K562 (cell line): ENCODE measurements at regions not wholly inside any gene's neighbourhood (a gene's known extent, or its start where the extent isn't known, plus 50 kb on each side); places are given as distances from the start of the nearest gene placed in this dataset.

ENCODE experiments used
- ATAC-seq: fragments of 200-7000 bp; cut with Tn5 transposase; 3 replicates; pipeline ENCODE4 v1.9.1; 2020; ENCODE audit warnings: moderate library complexity
- BruUV-seq: library from RNA; stranded (reverse); fragments of 400-500 nt; replicated peaks from 2 replicates; lab custom pipeline; 2021; lab: Mats Ljungman, UMichigan
- CTCF ChIA-PET: fragments of 300-600 bp; formaldehyde crosslinking; extraction: SDS; loops from one replicate; lab custom pipeline; 2021; ENCODE audit warnings: low intra/inter-chr PET ratio; lab: Yijun Ruan, JAX
- POLR2A ChIA-PET: fragments of 300-600, 350-650 bp; sonication (Branson Sonifier 250); formaldehyde crosslinking; extraction: SDS; loops from one replicate; lab custom pipeline; 2021; ENCODE audit warnings: antibody characterized with exemption, inconsistent platforms; lab: Yijun Ruan, JAX
- DNase-seq, 4 experiments: peaks; one replicate each; pipeline versions ENCODE4 v3.0.0 to v3.0.0-alpha.2; 2011 to 2018; ENCODE audit warnings: low spot score in 3 of 4, mixed read lengths in 3 of 4; ENCODE audit errors: extremely low read depth in 1 of 4
- FAIRE-seq: peaks from 2 replicates; lab custom pipeline; 2011; peaks lifted over from hg19 to GRCh38; lab: Jason Lieb, UNC
- H2AFZ ChIP-seq: 2 replicates; pipeline ENCODE4 v1.6.0; 2011; ENCODE audit warnings: low read depth, low read length, control low read depth, inconsistent platforms
- H3K27ac ChIP-seq: fragments of 200-600 bp; 3 replicates; pipeline ENCODE4 v1.8.0; 2011; ENCODE audit warnings: low read depth, mild to moderate bottlenecking, control low read depth, inconsistent platforms, low read length, moderate library complexity, mixed read lengths; ENCODE audit errors: extremely low read depth
- H3K27me3 ChIP-seq, 2 experiments: fragments of 300-600 bp in 1 of 2; 2 replicates in 1 of 2; 3 replicates in 1 of 2; pipeline versions ENCODE4 v1.6.0 to v1.8.0; 2011; ENCODE audit warnings: inconsistent platforms in 2 of 2, low read length in 2 of 2, mild to moderate bottlenecking in 1 of 2, mixed read lengths in 1 of 2, moderate library complexity in 1 of 2; ENCODE audit not compliant: control insufficient read depth in 2 of 2, insufficient read depth in 2 of 2
- H3K36me3 ChIP-seq: fragments of 300-600 bp; 3 replicates; pipeline ENCODE4 v1.8.0; 2011; ENCODE audit warnings: mild to moderate bottlenecking, low read length, inconsistent platforms; ENCODE audit not compliant: control insufficient read depth, insufficient read depth
- H3K4me1 ChIP-seq, 2 experiments: fragments of 200-600 bp in 1 of 2; replicated peaks in 1 of 2; 2 replicates in 1 of 2; 3 replicates in 1 of 2; pipeline versions ENCODE4 v1.5.1 to v1.8.0; 2011; ENCODE audit warnings: inconsistent platforms in 2 of 2, low read length in 2 of 2, mild to moderate bottlenecking in 1 of 2, mixed read lengths in 1 of 2, moderate library complexity in 1 of 2; ENCODE audit not compliant: control insufficient read depth in 2 of 2, insufficient read depth in 2 of 2
- H3K4me2 ChIP-seq: 2 replicates; pipeline ENCODE4 v1.6.1; 2011; ENCODE audit warnings: low read length, control low read depth, inconsistent platforms, mixed read lengths; ENCODE audit not compliant: insufficient read depth
- H3K4me3 ChIP-seq: fragments of 200-600 bp; sonication (generic), shearing (Covaris generic); 2 replicates; pipeline ENCODE4 v1.5.1; 2016; ENCODE audit warnings: control low read depth, inconsistent platforms
- H3K79me2 ChIP-seq: fragments of 200-600 bp; 3 replicates; pipeline ENCODE4 v1.8.0; 2011; ENCODE audit warnings: low read length, inconsistent platforms; ENCODE audit not compliant: control insufficient read depth, insufficient read depth
- H3K9ac ChIP-seq, 2 experiments: 2 replicates each; pipeline versions ENCODE4 v1.6.0 to v1.6.1; 2011; ENCODE audit warnings: low read depth in 2 of 2, low read length in 2 of 2, control low read depth in 1 of 2, inconsistent platforms in 1 of 2, mild to moderate bottlenecking in 1 of 2, mixed read lengths in 1 of 2; ENCODE audit not compliant: insufficient read depth in 1 of 2
- H3K9me1 ChIP-seq: one replicate; pipeline ENCODE4 v1.6.0; 2011; ENCODE audit warnings: inconsistent platforms, mild to moderate bottlenecking, low read length, moderate library complexity; ENCODE audit not compliant: control insufficient read depth, insufficient read depth
- H3K9me3 ChIP-seq: replicated peaks from 2 replicates; pipeline ENCODE4 v1.5.1; 2011; ENCODE audit warnings: low read depth, low read length, inconsistent platforms; ENCODE audit not compliant: control insufficient read depth, insufficient read depth
- H4K20me1 ChIP-seq: replicated peaks from 2 replicates; pipeline ENCODE4 v1.6.1; 2011; ENCODE audit warnings: low read length, inconsistent platforms, mixed read lengths; ENCODE audit not compliant: control insufficient read depth, insufficient read depth
- DACH1 ChIP-seq: fragments of 450-650 bp; IDR thresholded peaks from 2 replicates; pipeline ENCODE4 v1.6.1; 2018; ENCODE audit not compliant: partially characterized antibody
- FOXK1 ChIP-seq: sonication (generic); formaldehyde crosslinking; IDR thresholded peaks from 2 replicates; pipeline ENCODE4 v1.8.0; 2022; ENCODE audit warnings: missing genetic modification reagents, mild to moderate bottlenecking, borderline replicate concordance
- GABPA ChIP-seq: fragments of 200-800 bp; sonication (Bioruptor generic); conservative IDR thresholded peaks from 2 replicates; pipeline ENCODE4 v1.6.1; 2016; ENCODE audit warnings: low read depth, missing genetic modification characterization, missing compliant biosample characterization
- HDAC1 ChIP-seq, 2 experiments: fragments of 450-650 bp; IDR thresholded peaks; 2 replicates each; pipeline ENCODE4 v1.6.1; 2016 to 2017; ENCODE audit warnings: inconsistent platforms in 1 of 2, mild to moderate bottlenecking in 1 of 2, moderate library complexity in 1 of 2
- KLF13 ChIP-seq: fragments of 450-650 bp; IDR thresholded peaks from 2 replicates; pipeline ENCODE4 v1.6.1; 2016; ENCODE audit warnings: missing genetic modification characterization, low read depth, mild to moderate bottlenecking, missing compliant biosample characterization, moderate library complexity, borderline replicate concordance
- KLF16 ChIP-seq: IDR thresholded peaks from 2 replicates; pipeline ENCODE4 v1.6.1; 2016; ENCODE audit warnings: antibody characterized with exemption
- MYNN ChIP-seq, 2 experiments: sonication (generic); formaldehyde crosslinking in 1 of 2; IDR thresholded peaks; 2 replicates each; pipeline versions ENCODE4 v1.5.0 to v1.6.1; 2016 to 2020; ENCODE audit warnings: antibody characterized with exemption in 1 of 2, missing genetic modification reagents in 1 of 2
- PCBP1 ChIP-seq: fragments of 200-400 bp; formaldehyde crosslinking; IDR thresholded peaks from 2 replicates; pipeline ENCODE4 v1.6.1; 2018; ENCODE audit warnings: mild to moderate bottlenecking, low read depth, low read length; ENCODE audit not compliant: poor library complexity, severe bottlenecking
- PTTG1 ChIP-seq: fragments of 450-650 bp; IDR thresholded peaks from 2 replicates; pipeline ENCODE4 v1.6.1; 2016; ENCODE audit warnings: low read depth, mild to moderate bottlenecking, missing genetic modification characterization, missing compliant biosample characterization
- ZNF146 ChIP-seq: IDR thresholded peaks from one replicate; pipeline ENCODE4 v1.6.1; 2018; ENCODE audit warnings: missing compliant biosample characterization; ENCODE audit not compliant: unreplicated experiment
- ZNF347 ChIP-seq: fragments of 450-650 bp; formaldehyde crosslinking; IDR thresholded peaks from 2 replicates; pipeline ENCODE4 v1.4.0; 2020; ENCODE audit warnings: low read depth, mild to moderate bottlenecking, moderate library complexity
- ZNF764 ChIP-seq: fragments of 250-450 bp; sonication (Bioruptor Pico); IDR thresholded peaks from 2 replicates; pipeline ENCODE4 v1.4.0; 2020; ENCODE audit warnings: low read depth, mild to moderate bottlenecking, moderate library complexity
- WGBS: fragments of 100-300 bp; shearing (Covaris generic); methylation state at CpG from one replicate; pipeline ENCODE4 v1.1.6; 2016; ENCODE audit warnings: low coverage, mixed read lengths; ENCODE audit not compliant: insufficient coverage; ENCODE audit errors: missing lambda C conversion rate; 5-methylcytosine and 5-hydroxymethylcytosine counted together
- in situ Hi-C: fragments of 300-500 bp; cut with MboI; formaldehyde crosslinking; loops from 4 replicates; pipeline ENCODE4 v1.15.0; 2018; ENCODE audit warnings: inconsistent platforms, mixed read lengths
- intact Hi-C: fragments of 100-400 bp; cut with micrococcal nuclease; formaldehyde crosslinking; loops from 2 replicates; pipeline ENCODE4 v1.14.2; 2022
- TF ChIP-seq, protein P1 (sequence below): sonication (generic); formaldehyde crosslinking; IDR thresholded peaks from 2 replicates; pipeline ENCODE4 v1.8.0; 2022; ENCODE audit warnings: mild to moderate bottlenecking, missing genetic modification reagents
- TF ChIP-seq, protein P2 (sequence below): fragments of 250-450 bp; sonication (Bioruptor Pico); IDR thresholded peaks from 2 replicates; pipeline ENCODE4 v1.8.0; 2022; ENCODE audit warnings: moderate library complexity, mild to moderate bottlenecking, inconsistent platforms

DNA sequence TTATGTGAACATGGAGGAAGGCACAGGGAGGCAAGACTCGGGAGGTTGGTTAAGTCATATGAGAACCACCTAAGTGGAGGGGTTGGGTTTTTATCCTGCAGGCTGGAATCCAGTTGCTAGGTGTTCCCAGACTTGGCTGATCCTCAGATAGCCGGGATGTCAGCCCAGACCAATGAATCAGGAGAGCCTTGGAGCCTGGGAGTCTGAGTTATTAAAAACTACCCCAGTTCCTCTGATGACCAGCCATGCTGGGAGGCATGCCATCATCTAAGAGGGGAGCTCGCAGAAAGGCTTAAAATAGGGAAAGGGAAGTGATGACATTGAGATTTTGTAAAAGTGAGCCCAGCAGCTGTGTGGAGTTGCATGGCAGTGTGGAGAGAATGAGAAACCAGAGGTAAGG lies 238.1 kb downstream of the ZNF248 start:
- 0% methylated on average over 3 of the region's 3 CpGs for WGBS
- no peak overlapping the region for H3K27ac ChIP-seq

DNA sequence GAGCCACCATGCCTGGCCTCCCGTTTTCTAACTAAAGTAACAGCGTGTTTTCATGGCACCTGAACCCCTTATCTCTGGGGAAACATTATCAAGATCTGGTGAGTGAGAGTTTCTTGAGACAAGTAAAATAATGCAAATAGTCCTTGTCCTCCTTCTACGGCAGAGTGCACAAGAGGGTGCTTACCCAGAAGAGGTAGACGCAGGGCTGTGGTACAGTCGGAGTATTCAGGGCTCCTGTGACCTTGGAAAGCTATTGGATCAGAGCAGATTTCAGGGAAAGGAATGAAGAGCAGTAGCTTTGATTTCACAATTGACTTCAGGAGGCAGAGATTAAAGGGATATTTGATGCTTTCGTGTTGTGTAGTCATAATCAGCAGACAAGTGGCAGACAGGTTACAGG lies 269.1 kb downstream of the ZNF248 start:
- Histone ChIP-seq H3K79me2 (no peaks in the 10 kb centered on the region), H3K36me3 (no peaks in the 10 kb centered on the region), H3K4me3 (no peak overlapping the region), H3K27ac (no peak overlapping the region), H3K9ac (no peak overlapping the region), H2AFZ (no peak overlapping the region), H3K27me3 (no peaks in the 10 kb centered on the region), H3K9me1 (no peaks in the 10 kb centered on the region), H3K4me2 (no peak overlapping the region), H4K20me1 (no peaks in the 10 kb centered on the region), H3K9me3 (no peaks in the 10 kb centered on the region), H3K4me1 (no peaks in the 10 kb centered on the region)
- POLR2A ChIA-PET, result no interaction called here
- DNase-seq (no peak), ATAC-seq (no peak), FAIRE-seq (no peak)
- intact Hi-C loops, result no loop called here
- BruUV-seq, result no TSS peak
- 2% methylated on average over 6 of the region's 6 CpGs for WGBS
- in situ Hi-C loops, result loop anchor here (10.0 kb wide), 1 partner anchor 103 kb away; no protein-coding TSS in a partner anchor
- CTCF ChIA-PET, result no interaction called here
- TF ChIP-seq PCBP1 (no peak), FOXK1 (CRISPR knock-in tag) (no peak), KLF13 (tag) (no peak), ZNF347 (no peak), ZNF146 (no peak), PTTG1 (tag) (no peak), MYNN (IDR thresholded peaks at IDR 0.05) (no peak), MYNN (CRISPR knock-in tag; IDR thresholded peaks at IDR 0.05) (no peak), GABPA (no peak), DACH1 (no peak), KLF16 (no peak)
- TF ChIP-seq, protein P1, sequence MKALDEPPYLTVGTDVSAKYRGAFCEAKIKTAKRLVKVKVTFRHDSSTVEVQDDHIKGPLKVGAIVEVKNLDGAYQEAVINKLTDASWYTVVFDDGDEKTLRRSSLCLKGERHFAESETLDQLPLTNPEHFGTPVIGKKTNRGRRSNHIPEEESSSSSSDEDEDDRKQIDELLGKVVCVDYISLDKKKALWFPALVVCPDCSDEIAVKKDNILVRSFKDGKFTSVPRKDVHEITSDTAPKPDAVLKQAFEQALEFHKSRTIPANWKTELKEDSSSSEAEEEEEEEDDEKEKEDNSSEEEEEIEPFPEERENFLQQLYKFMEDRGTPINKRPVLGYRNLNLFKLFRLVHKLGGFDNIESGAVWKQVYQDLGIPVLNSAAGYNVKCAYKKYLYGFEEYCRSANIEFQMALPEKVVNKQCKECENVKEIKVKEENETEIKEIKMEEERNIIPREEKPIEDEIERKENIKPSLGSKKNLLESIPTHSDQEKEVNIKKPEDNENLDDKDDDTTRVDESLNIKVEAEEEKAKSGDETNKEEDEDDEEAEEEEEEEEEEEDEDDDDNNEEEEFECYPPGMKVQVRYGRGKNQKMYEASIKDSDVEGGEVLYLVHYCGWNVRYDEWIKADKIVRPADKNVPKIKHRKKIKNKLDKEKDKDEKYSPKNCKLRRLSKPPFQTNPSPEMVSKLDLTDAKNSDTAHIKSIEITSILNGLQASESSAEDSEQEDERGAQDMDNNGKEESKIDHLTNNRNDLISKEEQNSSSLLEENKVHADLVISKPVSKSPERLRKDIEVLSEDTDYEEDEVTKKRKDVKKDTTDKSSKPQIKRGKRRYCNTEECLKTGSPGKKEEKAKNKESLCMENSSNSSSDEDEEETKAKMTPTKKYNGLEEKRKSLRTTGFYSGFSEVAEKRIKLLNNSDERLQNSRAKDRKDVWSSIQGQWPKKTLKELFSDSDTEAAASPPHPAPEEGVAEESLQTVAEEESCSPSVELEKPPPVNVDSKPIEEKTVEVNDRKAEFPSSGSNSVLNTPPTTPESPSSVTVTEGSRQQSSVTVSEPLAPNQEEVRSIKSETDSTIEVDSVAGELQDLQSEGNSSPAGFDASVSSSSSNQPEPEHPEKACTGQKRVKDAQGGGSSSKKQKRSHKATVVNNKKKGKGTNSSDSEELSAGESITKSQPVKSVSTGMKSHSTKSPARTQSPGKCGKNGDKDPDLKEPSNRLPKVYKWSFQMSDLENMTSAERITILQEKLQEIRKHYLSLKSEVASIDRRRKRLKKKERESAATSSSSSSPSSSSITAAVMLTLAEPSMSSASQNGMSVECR (CRISPR knock-in tag), result no peak

More for the DNA sequence above, 238.1 kb downstream of the ZNF248 start:
- Histone ChIP-seq H3K4me3 (no peak overlapping the region), H3K9me1 (no peaks in the 10 kb centered on the region), H3K79me2 (no peaks in the 10 kb centered on the region), H3K4me2 (no peak overlapping the region), H3K36me3 (no peaks in the 10 kb centered on the region), H3K4me1 (no peaks in the 10 kb centered on the region), H3K9ac (no peak overlapping the region), H3K27me3 (no peaks in the 10 kb centered on the region), H3K9me3 (no peaks in the 10 kb centered on the region; the same call in 1 of the 2 replicates), H4K20me1 (no peaks in the 10 kb centered on the region), H2AFZ (no peak overlapping the region)
- ChIA-PET POLR2A (no interaction called here), CTCF (no interaction called here)
- TF ChIP-seq HDAC1 (IDR thresholded peaks at IDR 0.05), result no peak
- TF ChIP-seq ZNF764 (CRISPR knock-in tag), result no peak
- TF ChIP-seq, protein P2, sequence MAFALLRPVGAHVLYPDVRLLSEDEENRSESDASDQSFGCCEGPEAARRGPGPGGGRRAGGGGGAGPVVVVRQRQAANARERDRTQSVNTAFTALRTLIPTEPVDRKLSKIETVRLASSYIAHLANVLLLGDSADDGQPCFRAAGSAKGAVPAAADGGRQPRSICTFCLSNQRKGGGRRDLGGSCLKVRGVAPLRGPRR (CRISPR knock-in tag), result no peak
- no TSS peak for BruUV-seq
- intact Hi-C loops (no loop called here), in situ Hi-C loops (no loop called here)
- ATAC-seq (no peak), DNase-seq (no peak), FAIRE-seq (no peak)
